Activated CD4-positive, CD25-positive, alpha-beta regulatory T cell treated with anti-CD3 and anti-CD28 coated beads, Interleukin-2, amount 50 U/mL, for 16 hours (primary cell): ENCODE measurements at regions not wholly inside any gene's neighbourhood (a gene's known extent, or its start where the extent isn't known, plus 50 kb on each side); places are given as distances from the start of the nearest gene placed in this dataset.
"Not testable (repeated sequence)": the region's sequence is repeated elsewhere in the genome, so short reads cannot be mapped to it uniquely, and the experiment has no call there.

Experiments
- DNase-seq: peaks from one replicate; pipeline ENCODE4 v3.0.0-alpha.2; 2020; ENCODE audit warnings: low read depth, low spot score

DNA sequence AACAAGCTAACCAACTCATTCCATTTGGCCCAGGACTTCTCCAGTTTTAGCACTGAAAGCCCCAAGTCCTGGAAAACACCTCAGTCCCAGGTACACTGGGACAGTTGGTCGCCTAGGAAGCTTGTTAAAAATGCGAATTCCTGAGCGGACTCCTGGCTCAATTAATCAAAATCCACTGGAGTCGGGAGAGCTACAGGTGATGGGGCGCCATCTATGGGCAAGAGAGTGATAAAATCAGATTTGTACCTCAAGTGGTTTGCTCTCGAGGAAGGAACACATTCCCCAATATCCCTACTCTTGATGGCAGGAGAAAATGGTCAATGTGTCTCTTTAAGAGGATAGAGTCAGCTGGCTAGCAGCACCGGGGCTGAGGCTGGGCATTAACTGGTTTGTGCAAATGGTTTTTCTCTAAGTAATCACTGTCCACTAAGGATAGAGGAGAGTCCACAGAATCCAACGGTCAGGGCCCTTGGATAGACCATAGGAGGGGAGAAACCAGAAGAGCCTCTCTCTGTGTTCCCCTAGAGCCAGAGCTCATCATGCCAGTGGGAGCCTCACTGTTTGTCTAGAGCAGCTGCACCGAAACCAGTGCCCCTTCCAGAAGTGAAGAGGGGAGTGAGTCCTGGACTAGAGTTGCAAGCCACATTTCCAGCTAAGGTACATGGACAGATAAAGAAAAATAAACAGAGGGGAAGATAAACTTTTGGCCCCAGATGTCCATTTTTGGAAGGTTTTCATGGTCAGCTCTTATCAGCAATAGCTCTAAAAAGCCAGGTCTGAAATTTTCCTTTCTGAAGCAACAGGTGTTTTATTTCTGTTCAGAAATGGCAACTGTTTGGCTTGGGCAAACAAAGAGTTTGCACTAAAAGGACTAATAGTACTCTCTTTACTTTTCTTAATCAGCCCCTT is 148.5 kb downstream of the TENT5C start:
- peak; percentile 17 for DNase-seq

DNA sequence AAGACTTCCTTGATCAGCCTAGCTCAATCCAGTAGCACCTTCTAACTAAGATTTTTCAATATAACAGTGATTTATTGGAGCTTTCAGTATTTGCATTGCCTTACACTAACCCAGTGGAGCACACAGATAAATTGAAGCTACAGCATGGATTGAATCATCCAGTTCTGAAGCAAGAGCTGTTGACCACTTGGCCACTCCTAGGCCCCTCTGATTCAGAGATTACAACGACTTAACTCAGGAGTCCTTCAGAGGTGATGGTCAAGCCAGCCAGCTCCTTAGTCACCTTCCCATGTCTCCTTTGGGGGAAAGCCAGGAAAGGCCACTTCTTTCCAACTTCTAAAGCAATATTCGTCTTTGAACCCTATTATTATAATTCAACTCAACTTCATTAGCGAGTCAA is 151.8 kb downstream of the TENT5C start:
- no peak for DNase-seq

DNA sequence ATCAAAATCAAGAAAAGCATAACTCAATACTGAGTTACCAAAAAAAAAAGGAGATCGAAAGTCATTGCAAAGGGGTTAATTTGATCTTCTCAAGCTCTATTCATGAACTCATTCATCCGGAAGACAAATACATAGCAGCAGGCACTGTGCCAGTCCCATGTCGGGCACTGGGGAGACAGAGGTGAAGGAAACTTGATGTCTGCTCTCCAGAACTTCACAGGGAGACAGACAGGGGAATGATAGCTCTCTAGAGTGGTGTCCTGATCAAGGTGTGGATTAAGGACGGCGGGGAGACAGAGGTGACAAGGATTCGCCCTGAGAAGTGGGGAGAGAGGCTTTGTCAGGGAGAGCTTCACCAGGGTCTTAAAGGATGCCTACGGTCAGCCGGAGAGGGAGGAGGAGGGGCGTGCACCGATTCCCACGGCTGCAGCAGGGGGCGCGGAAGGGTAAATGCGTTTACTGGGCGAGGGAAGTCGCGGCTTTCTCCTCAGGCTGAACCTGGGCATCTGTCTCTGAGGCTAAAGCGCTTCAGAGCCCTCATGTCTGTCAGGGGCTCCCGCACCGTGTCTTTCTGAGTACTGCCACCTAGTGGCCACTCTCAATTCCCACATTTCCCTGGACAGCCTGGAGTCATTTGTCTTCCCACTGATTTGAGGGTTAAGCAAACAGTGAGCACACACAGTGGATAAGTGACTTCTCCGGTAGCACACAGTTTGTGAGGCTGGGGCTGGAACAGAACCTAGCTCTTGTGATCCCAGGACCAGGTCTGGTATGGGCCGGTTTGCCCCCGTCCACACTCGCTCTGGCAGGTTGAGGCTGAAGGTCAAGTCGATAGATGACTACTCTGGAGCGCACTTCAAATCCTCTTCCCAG is 152.8 kb downstream of the TENT5C start:
- peak; percentile 41 for DNase-seq

DNA sequence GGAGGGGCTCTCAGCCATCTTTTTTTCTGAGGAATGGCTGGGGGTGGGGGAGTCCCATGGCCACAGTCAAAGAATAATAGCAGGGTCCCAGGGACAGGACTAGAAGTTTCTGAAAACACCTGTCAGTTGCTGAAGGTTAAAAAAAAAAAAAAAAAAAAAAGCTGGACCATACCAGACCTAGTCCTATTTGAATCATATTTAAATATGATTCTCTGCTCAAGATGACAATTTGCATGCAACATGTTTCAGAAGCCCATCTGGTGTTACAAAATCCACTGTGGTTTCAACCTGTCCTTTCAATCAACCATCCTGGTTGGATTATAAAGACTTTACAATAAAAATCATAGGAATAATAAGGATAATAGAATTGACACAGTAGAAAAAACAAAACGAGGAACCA is 153.7 kb downstream of the TENT5C start:
- no peak for DNase-seq

DNA sequence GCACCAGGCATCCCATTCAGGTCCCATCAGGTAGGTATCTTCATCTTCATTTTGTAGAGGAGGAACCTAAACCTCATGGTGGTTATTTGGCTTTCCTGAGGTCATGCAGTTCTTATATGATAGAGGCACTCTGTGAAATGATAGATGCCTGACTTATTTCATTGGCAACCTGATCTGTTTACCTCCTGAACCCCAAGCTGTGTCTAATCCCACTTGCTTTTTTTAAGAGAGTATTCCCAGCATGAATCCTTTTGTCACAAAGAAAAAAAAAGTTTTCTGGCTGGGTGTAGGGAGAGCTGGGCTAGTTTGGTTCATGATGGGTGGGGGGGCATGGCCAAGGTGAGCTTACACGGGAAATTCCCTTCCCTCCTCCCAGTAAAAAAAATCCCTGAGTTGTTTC is 154.2 kb downstream of the TENT5C start:
- no peak for DNase-seq

DNA sequence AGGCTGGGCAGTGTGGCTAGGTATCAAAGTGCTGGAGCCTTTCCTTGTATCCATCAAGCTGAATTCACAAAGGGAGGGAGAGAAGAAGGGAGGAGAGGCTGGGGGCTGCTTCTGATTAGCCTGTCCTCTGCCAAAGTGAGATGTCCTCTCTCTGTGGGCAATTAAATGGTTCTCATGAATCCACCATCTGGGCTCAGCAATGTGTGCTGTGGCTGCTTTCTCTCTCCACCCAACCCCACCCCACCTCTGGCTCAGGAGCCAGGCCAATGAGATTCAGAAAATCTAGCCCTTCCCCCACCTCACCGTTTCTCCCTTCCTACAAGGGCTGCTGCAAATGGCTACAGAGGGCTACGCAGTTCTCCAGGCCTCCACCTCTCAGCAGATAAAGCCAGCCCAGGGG is 154.6 kb downstream of the TENT5C start:
- no peak for DNase-seq

DNA sequence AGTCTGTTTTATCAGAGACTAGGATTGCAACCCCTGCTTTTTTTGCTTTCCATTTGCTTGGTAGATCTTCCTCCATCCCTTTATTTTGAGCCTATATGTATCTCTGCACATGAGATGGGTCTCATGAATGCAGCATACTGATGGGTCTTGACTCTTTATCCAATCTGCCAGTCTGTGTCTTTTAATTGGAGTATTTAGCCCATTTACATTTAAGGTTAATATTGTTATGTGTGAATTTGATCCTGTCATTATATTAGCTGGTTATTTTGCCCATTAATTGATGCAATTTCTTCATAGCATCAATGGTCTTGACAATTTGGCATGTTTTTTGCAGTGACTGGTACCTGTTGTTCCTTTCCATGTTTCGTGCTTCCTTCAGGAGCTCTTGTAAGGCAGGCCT is 161.7 kb downstream of the GDAP2 start:
- DNase-seq: not testable (repeated sequence)

DNA sequence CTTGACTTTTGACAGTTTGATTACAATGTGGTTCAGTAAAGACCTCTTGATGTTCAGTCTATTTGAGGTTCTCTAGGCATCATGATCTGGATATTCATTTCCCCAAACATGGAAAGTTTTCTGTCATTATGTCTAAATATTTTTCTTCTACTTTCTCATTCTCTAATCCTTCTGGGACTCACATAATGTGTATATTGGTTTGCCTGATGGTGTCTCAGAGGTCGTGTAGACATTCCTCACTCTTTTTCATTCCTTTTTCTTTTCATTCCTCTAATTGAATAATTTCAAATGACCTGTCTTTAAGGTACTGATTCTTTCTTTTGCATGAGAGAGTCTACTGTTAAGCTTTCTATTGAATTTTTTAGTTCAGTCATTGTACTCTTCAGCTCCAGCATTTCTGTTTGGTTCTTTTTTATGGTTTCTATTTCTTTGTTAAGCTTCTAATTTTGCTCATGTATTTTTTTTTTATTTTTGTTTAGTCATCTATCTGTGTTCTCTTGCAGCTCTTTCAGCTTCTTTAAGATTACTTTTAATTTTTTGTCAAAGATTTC is 158.4 kb downstream of the GDAP2 start:
- DNase-seq: no peak

DNA sequence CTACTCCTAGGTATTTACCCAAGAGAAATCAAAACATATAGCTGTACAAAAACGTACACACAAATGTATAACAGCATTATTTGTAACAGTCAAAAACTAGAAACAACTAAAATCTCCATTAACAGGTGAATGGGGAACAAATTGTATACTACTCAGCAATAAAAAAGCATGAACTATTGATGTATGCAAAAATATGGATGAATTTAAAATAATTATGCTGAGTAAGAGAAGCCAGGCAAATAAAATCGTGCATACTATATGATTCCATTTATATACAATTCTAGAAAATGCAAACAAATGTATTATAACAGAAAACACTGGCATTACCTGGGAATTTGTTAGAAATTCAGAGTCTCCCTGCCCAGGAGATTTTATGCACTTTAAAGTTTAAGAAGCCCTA is 150.1 kb downstream of the GDAP2 start:
- DNase-seq: no peak

DNA sequence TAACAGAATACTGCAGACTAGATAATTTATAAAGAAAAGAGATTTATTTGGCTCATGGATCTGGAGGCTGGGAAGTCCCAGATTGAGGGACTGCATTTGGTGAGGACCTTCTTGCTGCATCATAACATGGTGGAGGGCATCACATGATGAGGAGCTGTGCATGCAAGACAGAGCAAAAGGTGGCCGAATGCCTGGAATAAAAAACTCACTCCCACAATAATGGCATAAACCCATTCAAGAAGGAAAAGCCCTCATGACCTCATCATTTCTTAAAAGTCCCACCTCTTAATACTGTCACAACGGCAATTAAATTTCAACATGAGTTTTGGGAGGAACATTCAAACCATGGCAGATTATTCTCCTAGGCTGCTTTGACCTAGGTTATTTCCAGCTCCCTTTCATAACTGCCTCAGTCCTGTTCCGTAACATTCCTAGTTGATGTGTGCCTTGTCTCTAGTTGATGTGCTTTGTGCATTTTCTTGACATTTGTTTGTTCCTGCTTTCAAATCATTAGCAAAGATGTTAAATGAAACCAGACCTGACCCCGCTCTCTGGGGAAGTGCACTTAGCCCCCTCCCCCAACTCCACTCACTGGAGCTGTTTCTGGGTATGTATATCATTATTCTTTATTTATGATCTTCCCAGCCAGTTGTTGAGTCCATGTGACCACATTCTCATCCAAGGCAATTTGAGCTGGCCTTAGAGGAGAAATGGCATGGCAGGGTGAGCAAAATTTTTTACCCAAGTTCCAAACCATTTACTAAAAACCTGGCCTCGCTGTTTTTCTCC is 148.5 kb downstream of the GDAP2 start:
- no peak for DNase-seq

DNA sequence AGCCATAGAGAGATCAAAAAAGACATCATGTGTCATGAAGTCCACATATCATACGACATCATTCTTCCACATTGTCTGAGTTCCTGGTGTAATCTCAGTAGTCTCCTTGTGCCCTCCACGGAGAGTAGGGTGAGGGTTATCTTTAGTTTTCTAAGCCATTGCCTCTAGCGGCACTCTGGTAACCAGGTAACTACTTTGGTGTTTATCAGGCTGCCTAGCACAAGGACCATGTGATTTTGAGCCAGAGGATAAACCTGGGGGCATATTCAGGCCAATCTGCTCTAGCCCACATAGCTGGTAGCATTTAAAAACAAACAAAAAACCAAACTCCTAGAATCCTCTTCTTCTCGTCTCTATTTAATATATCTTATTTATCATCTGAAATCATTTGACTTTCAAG is 147.4 kb downstream of the GDAP2 start:
- no peak for DNase-seq

DNA sequence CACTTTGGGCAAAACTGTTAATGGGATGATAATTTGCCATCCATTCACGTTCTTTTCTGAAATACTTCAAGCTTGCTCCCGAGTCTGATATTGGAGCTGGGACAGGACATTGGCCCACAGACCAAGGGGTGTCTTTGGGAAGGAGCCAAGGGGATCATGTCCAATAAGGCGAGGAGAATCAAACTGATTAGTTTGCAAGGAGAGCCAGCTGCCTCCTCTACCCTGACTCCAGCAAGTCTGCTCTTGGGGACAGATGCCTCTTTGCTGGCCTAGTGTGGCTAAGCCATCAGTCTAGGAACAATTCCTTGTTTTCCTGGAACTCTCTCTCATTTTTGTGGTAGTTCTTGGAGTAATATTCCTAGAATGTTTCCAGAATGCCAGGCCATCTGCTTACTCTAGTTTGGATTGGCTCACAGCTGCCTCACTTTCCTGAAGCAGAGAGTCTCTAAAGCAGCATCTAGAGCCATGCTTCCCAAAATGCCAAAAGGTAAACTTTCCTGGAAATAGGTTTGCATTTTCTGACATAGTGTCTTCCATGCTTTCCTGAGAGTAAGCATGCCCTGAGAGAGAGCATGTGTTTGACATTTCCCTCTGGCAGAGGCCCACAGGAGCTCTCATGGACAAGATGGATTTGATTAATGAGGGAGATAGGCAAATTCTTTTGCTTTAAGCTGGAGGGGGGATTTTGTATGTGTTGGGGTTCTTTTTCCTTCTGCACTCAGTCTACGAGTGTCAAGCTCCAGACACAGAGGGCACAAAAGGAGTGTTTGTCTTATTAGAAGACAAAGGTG is 145.6 kb downstream of the GDAP2 start:
- no peak for DNase-seq

DNA sequence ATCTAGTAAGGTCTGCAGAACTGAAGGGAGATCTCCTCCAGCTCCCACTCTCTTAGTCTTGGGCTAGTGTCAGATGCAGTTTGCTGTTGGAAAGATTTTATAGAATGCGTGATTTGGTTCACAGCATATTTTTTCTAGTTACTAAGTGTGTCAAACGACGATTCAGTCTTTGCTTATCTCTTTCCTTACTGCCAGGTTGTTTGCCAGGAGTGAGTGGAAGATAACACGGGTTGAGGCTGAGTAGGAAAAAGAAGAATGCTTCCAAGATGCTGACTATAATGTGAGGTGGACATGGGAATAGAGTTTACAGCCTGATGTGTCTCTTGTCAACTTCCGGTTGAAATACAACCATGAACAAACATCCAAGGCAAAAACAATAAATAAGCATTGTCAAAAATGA is 141.4 kb downstream of the GDAP2 start:
- no peak for DNase-seq

DNA sequence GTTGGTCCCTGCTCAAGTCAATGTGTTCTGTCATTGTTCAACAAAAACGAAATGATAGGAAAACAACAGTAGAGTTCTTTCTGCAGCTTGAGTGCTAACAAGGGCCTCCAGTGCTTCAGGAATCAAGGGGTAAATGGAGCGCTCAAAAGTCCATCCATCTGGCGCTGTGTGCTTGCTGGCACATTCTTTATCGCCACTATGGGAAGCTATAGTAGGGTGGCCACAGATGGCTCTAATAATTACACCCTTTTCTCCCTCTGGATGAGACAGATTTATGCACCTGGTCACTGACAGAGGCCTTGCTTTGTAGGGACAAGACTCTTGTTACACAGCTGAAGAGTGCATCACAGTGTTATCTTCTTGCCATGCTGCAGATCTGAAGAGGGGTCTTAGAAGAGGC is 136.0 kb downstream of the GDAP2 start:
- DNase-seq: no peak

DNA sequence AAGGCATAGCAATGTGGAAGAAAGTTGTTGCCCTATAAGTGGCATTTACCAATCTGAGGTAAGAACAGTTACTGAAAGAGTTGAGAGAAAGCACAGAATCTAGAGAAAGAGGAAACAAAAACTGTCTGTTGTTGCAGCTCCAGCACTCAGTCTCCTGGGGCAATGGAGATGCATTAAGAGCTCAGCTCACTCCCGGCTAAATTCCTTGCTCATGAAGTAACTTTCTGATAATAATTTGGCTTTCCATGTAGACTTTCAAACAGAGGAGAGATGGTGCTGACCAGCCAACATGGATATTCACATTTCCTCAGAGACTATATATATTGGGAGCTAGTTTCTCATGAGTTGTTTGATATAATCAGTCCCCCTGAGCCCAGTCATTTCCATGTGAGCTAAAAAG is 135.3 kb downstream of the GDAP2 start:
- no peak for DNase-seq

DNA sequence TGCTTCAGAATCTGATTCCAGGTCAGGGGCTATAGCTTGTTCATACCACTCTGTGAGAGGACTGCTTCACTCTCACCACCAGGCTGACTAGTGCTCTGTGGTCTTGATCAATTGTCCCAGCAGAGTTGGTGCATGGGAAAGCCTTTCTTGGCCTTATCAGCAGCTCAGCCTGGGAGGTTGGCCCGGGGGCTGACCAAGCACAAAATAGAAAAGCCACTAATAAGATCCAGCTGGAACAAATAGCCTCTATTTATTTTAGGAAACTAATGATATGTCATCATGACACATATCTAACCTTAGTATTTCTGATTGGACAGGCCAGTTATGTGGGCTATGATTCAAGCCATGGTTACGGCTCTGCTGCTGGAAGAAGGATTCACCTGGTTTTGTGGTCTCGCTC is 134.2 kb downstream of the GDAP2 start:
- DNase-seq: no peak

DNA sequence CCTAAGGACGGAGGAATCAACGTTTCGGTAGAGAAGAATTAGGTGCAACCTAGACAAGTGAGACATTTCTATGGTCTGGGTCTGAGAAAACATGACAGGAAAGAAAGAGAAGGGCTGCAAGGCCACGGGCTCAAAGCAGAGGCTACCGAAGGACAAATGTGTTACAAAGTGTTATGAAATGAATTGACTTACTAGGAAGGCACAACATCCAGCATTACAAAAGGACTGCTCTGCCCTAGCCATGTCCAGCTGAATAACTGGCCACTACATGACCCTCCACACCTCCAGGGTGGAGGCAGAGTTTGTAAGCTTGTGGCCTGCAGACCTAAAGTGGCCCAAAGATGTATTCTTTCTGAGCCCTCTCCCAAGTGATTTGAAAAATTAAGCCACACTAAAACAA is 133.6 kb downstream of the GDAP2 start:
- no peak for DNase-seq

DNA sequence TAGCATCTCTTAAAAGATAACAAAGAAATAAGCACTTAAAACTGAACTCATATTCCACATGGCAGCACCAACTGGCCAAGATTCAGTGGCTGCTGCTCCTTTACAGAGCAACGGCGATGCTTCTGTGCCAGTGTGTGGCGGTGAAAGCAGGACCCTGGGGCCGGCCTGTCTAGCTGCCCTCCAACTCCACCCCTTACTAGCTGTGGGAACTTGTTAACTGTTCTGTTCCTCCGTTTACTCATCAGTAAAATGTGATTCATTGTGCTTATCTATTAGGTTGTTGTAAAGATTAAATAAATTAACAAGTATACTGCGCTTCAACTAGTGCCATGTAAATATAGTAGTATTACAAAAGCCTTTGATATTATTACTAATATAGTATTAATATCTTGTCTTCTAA is 133.2 kb downstream of the GDAP2 start:
- DNase-seq: no peak

DNA sequence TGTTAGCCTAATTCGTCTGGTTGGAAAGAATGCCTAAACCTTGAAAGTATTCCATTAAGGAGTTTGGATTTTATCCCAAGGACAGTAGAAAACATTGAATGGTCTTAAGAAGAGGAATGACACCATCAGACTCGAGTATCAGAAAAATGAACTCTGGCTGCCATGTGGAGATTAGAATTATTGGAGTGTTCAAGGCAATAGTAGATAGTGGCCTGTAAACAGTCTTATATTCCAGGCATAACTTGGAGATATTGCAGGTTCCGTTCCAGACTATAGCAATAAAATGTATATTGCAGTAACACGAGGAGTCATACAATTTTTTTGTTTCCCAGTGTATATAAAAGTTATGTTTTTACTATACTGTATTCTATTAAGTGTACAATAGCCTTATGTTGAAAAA is 130.9 kb downstream of the GDAP2 start:
- no peak for DNase-seq

DNA sequence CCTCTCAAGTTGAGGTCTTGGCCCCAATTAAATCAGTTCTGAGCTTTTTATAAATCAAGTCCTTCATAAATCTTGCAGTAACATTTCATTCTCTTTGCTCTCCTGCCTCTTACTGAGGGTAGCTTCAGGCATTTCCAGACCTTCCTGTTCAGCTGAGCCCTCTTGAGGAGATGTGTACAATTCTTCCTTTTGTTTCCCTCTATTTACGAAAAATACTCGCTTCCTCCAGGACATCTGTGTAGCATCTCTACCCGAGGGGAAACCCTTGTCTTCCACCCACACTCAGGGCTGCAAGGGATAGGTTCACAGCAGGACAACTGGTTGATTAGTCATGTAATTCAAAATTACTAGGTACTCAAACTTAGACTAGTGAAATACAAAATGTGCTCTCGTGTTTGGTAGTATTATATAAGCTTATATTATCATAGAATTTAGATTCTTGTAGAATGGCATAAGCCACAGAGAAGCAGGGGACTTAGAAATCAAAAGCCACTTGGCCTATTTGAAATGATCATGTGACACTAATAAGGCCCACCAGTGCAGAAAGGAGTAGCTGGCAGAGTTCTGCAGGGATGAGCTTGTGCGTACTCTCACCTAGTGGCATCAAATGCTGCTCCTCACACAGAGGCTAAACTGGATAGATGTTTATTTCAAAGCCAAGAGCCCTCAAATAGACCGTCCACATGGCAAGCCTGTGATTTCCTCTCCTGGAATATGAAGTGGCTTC is 126.7 kb downstream of the GDAP2 start:
- DNase-seq: no peak
